NCI-H1092 treated with DMSO at 0.1 percent for 48 hours (cell line): ENCODE measurements at regions not wholly inside any gene's neighbourhood (a gene's known extent, or its start where the extent isn't known, plus 50 kb on each side); places are given as distances from the start of the nearest gene placed in this dataset.
A peak's percentile ranks its signal among the peaks of the same experiment; 100 is the strongest.
"Not testable (repeated sequence)": the region's sequence is repeated elsewhere in the genome, so short reads cannot be mapped to it uniquely, and the experiment has no call there.

ENCODE experiments used
- DNase-seq: peaks from one replicate; lab custom pipeline; 2025; lab: John Stamatoyannopoulos, UW

- DNase-seq, result no peak
These were observed 2733.3 kb downstream of the PCDH7 start for GRCh38 chr4:33453436-33453835.

GRCh38 chr4:33453916-33454315 is 2733.7 kb downstream of the PCDH7 start:
- no peak for DNase-seq

GRCh38 chr4:33465565-33465964 is 2745.4 kb downstream of the PCDH7 start:
- no peak for DNase-seq

- no peak for DNase-seq
These were observed 2747.1 kb downstream of the PCDH7 start for GRCh38 chr4:33467291-33467690.

- DNase-seq, result no peak
These were observed 2750.6 kb downstream of the PCDH7 start for GRCh38 chr4:33470805-33471204.

- DNase-seq, result peak; percentile 1
These were observed 2757.5 kb downstream of the PCDH7 start for GRCh38 chr4:33477715-33478114.

GRCh38 chr4:33482773-33483172 is 2761.5 kb downstream of the ARAP2 start:
- peak; percentile 1 for DNase-seq

- DNase-seq, result no peak
These were observed 2759.2 kb downstream of the ARAP2 start for GRCh38 chr4:33485111-33485510.

- no peak for DNase-seq
These were observed 2751.1 kb downstream of the ARAP2 start for GRCh38 chr4:33493231-33493630.

GRCh38 chr4:33494150-33494549 is 2750.2 kb downstream of the ARAP2 start:
- peak; percentile 0 for DNase-seq

GRCh38 chr4:33501587-33501986 is 2742.7 kb downstream of the ARAP2 start:
- not testable (repeated sequence) for DNase-seq

GRCh38 chr4:33512397-33512796 is 2731.9 kb downstream of the ARAP2 start:
- no peak for DNase-seq

- DNase-seq, result no peak
These were observed 2725.5 kb downstream of the ARAP2 start for GRCh38 chr4:33518856-33519255.

- no peak for DNase-seq
These were observed 2711.5 kb downstream of the ARAP2 start for GRCh38 chr4:33532821-33533220.

GRCh38 chr4:33536898-33537297 is 2707.4 kb downstream of the ARAP2 start:
- no peak for DNase-seq

GRCh38 chr4:33537527-33537926 is 2706.8 kb downstream of the ARAP2 start:
- DNase-seq, result no peak

- no peak for DNase-seq
These were observed 2700.3 kb downstream of the ARAP2 start for GRCh38 chr4:33543941-33544450.

- DNase-seq, result no peak
These were observed 2693.1 kb downstream of the ARAP2 start for GRCh38 chr4:33551244-33551643.

GRCh38 chr4:33561259-33561658 is 2683.1 kb downstream of the ARAP2 start:
- DNase-seq, result no peak

GRCh38 chr4:33566649-33567048 is 2677.7 kb downstream of the ARAP2 start:
- DNase-seq, result no peak

GRCh38 chr4:33577791-33578190 is 2666.5 kb downstream of the ARAP2 start:
- DNase-seq, result no peak

- no peak for DNase-seq
These were observed 2664.4 kb downstream of the ARAP2 start for GRCh38 chr4:33579951-33580350.

- no peak for DNase-seq
These were observed 2651.6 kb downstream of the ARAP2 start for GRCh38 chr4:33592701-33593100.

GRCh38 chr4:33606951-33607350 is 2637.4 kb downstream of the ARAP2 start:
- no peak for DNase-seq

GRCh38 chr4:33616121-33616520 is 2628.2 kb downstream of the ARAP2 start:
- DNase-seq, result no peak
